HG02571 (cell line): ENCODE measurements at regions not wholly inside any gene's neighbourhood (a gene's known extent, or its start where the extent isn't known, plus 50 kb on each side); places are given as distances from the start of the nearest gene placed in this dataset.

Source experiments
- ATAC-seq: cut with Tn5 transposase; IDR thresholded peaks from one replicate; pipeline ENCODE4 v1.9.1; 2021; ENCODE audit warnings: mild to moderate bottlenecking, moderate library complexity; ENCODE audit not compliant: unreplicated experiment

GRCh38 chr3:22296601-22297000 lies 545.6 kb upstream of the ZNF385D start:
- no peak for ATAC-seq

- no peak for ATAC-seq
These were observed 546.4 kb upstream of the ZNF385D start for GRCh38 chr3:22297436-22297835.

GRCh38 chr3:22306454-22306853 lies 555.4 kb upstream of the ZNF385D start:
- ATAC-seq = no peak

GRCh38 chr3:22308871-22309270 lies 557.9 kb upstream of the ZNF385D start:
- no peak for ATAC-seq

GRCh38 chr3:22315925-22316324 lies 564.9 kb upstream of the ZNF385D start:
- no peak for ATAC-seq

GRCh38 chr3:22318325-22318724 lies 567.3 kb upstream of the ZNF385D start:
- no peak for ATAC-seq

GRCh38 chr3:22319446-22319845 lies 568.4 kb upstream of the ZNF385D start:
- ATAC-seq = no peak

- ATAC-seq = no peak
These were observed 571.9 kb upstream of the ZNF385D start for GRCh38 chr3:22322861-22323260.

- ATAC-seq = no peak
These were observed 575.3 kb upstream of the ZNF385D start for GRCh38 chr3:22326305-22326704.

- no peak for ATAC-seq
These were observed 584.0 kb upstream of the ZNF385D start for GRCh38 chr3:22334996-22335395.

- no peak for ATAC-seq
These were observed 598.3 kb upstream of the ZNF385D start for GRCh38 chr3:22349215-22349851.

- no peak for ATAC-seq
These were observed 600.8 kb upstream of the ZNF385D start for GRCh38 chr3:22351806-22352205.

GRCh38 chr3:22353126-22353525 lies 602.1 kb upstream of the ZNF385D start:
- ATAC-seq = no peak

- no peak for ATAC-seq
These were observed 607.3 kb upstream of the ZNF385D start for GRCh38 chr3:22358334-22358733.

- ATAC-seq = no peak
These were observed 609.2 kb upstream of the ZNF385D start for GRCh38 chr3:22360164-22360563.

- ATAC-seq = no peak
These were observed 610.0 kb upstream of the ZNF385D start for GRCh38 chr3:22360970-22361369.

GRCh38 chr3:22361521-22361920 lies 610.5 kb upstream of the ZNF385D start:
- ATAC-seq = no peak

GRCh38 chr3:22364851-22365250 lies 613.8 kb upstream of the ZNF385D start:
- ATAC-seq = no peak

- ATAC-seq = no peak
These were observed 615.8 kb upstream of the ZNF385D start for GRCh38 chr3:22366781-22367180.

GRCh38 chr3:22371036-22371435 lies 620.0 kb upstream of the ZNF385D start:
- ATAC-seq = no peak

- ATAC-seq = no peak
These were observed 620.7 kb upstream of the ZNF385D start for GRCh38 chr3:22371607-22372291.

- no peak for ATAC-seq
These were observed 621.5 kb upstream of the ZNF385D start for GRCh38 chr3:22372292-22373062.
